Inflammatory macrophage (primary cell): ENCODE measurements at regions not wholly inside any gene's neighbourhood (a gene's known extent, or its start where the extent isn't known, plus 50 kb on each side); places are given as distances from the start of the nearest gene placed in this dataset.
"Not testable (repeated sequence)": the region's sequence is repeated elsewhere in the genome, so short reads cannot be mapped to it uniquely, and the experiment has no call there.

Experiments
- DNase-seq, 2 donors: peaks; one replicate each; pipeline ENCODE4 v3.0.0-alpha.2; 2020 to 2022

- no peak for DNase-seq
Observed at GRCh38 chr3:102037791-102038190, 188.5 kb downstream of the NFKBIZ start.

- DNase-seq = peak; percentile 91 to 92
Observed at GRCh38 chr3:102038477-102039142, 189.3 kb downstream of the NFKBIZ start.

GRCh38 chr3:102040144-102040543 lies 190.8 kb downstream of the NFKBIZ start:
- not testable (repeated sequence) for DNase-seq

- DNase-seq = no peak
Observed at GRCh38 chr3:102053375-102053989, 204.2 kb downstream of the NFKBIZ start.

GRCh38 chr3:102054543-102055080 lies 205.3 kb downstream of the NFKBIZ start:
- DNase-seq = no peak

GRCh38 chr3:102057781-102058421 lies 208.6 kb downstream of the NFKBIZ start:
- DNase-seq = no peak

GRCh38 chr3:102059145-102059943 lies 210.0 kb downstream of the NFKBIZ start:
- DNase-seq = no peak

- DNase-seq = no peak
Observed at GRCh38 chr3:102060814-102061213, 211.5 kb downstream of the NFKBIZ start.

- DNase-seq = no peak
Observed at GRCh38 chr3:102063572-102063971, 214.3 kb downstream of the NFKBIZ start.

GRCh38 chr3:102066470-102066869 lies 217.2 kb downstream of the NFKBIZ start:
- no peak for DNase-seq

- DNase-seq = no peak
Observed at GRCh38 chr3:102068327-102068726, 219.0 kb downstream of the NFKBIZ start.

- DNase-seq = no peak
Observed at GRCh38 chr3:102068736-102069135, 219.4 kb downstream of the NFKBIZ start.

- DNase-seq = no peak
Observed at GRCh38 chr3:102069211-102069662, 219.9 kb downstream of the NFKBIZ start.

- no peak for DNase-seq
Observed at GRCh38 chr3:102074946-102075345, 225.6 kb downstream of the NFKBIZ start.

- DNase-seq = no peak
Observed at GRCh38 chr3:102078401-102078800, 229.1 kb downstream of the NFKBIZ start.

- peak in 1 of 2 donors; percentile 25 for DNase-seq
Observed at GRCh38 chr3:102078854-102079808, 229.8 kb downstream of the NFKBIZ start.

GRCh38 chr3:102079809-102080197 lies 230.5 kb downstream of the NFKBIZ start:
- DNase-seq = no peak

GRCh38 chr3:102081572-102082289 lies 232.4 kb downstream of the NFKBIZ start:
- peak in 1 of 2 donors; percentile 13 for DNase-seq

GRCh38 chr3:102083473-102083872 lies 234.2 kb downstream of the NFKBIZ start:
- no peak for DNase-seq

GRCh38 chr3:102084006-102084405 lies 234.7 kb downstream of the NFKBIZ start:
- DNase-seq = no peak

GRCh38 chr3:102084704-102085103 lies 235.4 kb downstream of the NFKBIZ start:
- DNase-seq = no peak
